HEK293 (cell line): ENCODE measurements at regions not wholly inside any gene's neighbourhood (a gene's known extent, or its start where the extent isn't known, plus 50 kb on each side); places are given as distances from the start of the nearest gene placed in this dataset.

Source experiments
- GLI4 ChIP-seq: fragments of 450-650 bp; formaldehyde crosslinking; IDR thresholded peaks from 2 replicates; pipeline ENCODE4 v1.5.1; 2016; ENCODE audit warnings: missing biosample characterization, missing genetic modification characterization
- HOXA7 ChIP-seq: sonication (generic); formaldehyde crosslinking; IDR thresholded peaks from 2 replicates; pipeline ENCODE4 v1.8.1; 2022; ENCODE audit warnings: missing genetic modification reagents, borderline replicate concordance
- MEIS1 ChIP-seq: sonication (generic); formaldehyde crosslinking; IDR thresholded peaks from 2 replicates; pipeline ENCODE4 v1.8.1; 2022; ENCODE audit warnings: missing genetic modification reagents, mild to moderate bottlenecking, borderline replicate concordance
- ZBTB8A ChIP-seq: fragments of 450-650 bp; formaldehyde crosslinking; IDR thresholded peaks from 2 replicates; pipeline ENCODE4 v1.5.1; 2016; ENCODE audit warnings: missing biosample characterization, missing genetic modification characterization
- ZNF214 ChIP-seq: fragments of 450-650 bp; formaldehyde crosslinking; IDR thresholded peaks from 2 replicates; pipeline ENCODE4 v1.5.1; 2017; ENCODE audit warnings: missing biosample characterization, mild to moderate bottlenecking, missing genetic modification characterization, borderline replicate concordance
- ZNF292 ChIP-seq: fragments of 450-650 bp; formaldehyde crosslinking; IDR thresholded peaks from 2 replicates; pipeline ENCODE4 v1.5.1; 2016; ENCODE audit warnings: low read depth, missing biosample characterization, missing genetic modification characterization, borderline replicate concordance
- ZNF311 ChIP-seq: fragments of 450-650 bp; formaldehyde crosslinking; IDR thresholded peaks from 2 replicates; pipeline ENCODE4 v1.5.1; 2017; ENCODE audit warnings: missing biosample characterization, missing genetic modification characterization, borderline replicate concordance
- TF ChIP-seq, protein P1 (sequence below): fragments of 450-650 bp; formaldehyde crosslinking; IDR thresholded peaks from 2 replicates; pipeline ENCODE4 v1.5.1; 2016; ENCODE audit warnings: missing biosample characterization, missing genetic modification characterization
- TF ChIP-seq, protein P2 (sequence below): fragments of 450-650 bp; formaldehyde crosslinking; IDR thresholded peaks from 2 replicates; pipeline ENCODE4 v1.5.1; 2016; ENCODE audit warnings: missing biosample characterization, missing genetic modification characterization
- TF ChIP-seq, protein P3 (sequence below): fragments of 450-650 bp; formaldehyde crosslinking; IDR thresholded peaks from 2 replicates; pipeline ENCODE4 v1.5.1; 2016; ENCODE audit warnings: missing biosample characterization, missing genetic modification characterization, borderline replicate concordance
- TF ChIP-seq, protein P4 (sequence below): fragments of 450-650 bp; formaldehyde crosslinking; IDR thresholded peaks from 2 replicates; pipeline ENCODE4 v1.5.1; 2017; ENCODE audit warnings: missing biosample characterization, missing genetic modification characterization
- TF ChIP-seq, protein P5 (sequence below): IDR thresholded peaks from 2 replicates; pipeline ENCODE4 v1.6.1; 2011; ENCODE audit warnings: mild to moderate bottlenecking, low read depth, low read length, borderline replicate concordance

GRCh38 chr3:117433427-117433826 is 723.8 kb downstream of the TUSC7 start:
- TF ChIP-seq, protein P1, sequence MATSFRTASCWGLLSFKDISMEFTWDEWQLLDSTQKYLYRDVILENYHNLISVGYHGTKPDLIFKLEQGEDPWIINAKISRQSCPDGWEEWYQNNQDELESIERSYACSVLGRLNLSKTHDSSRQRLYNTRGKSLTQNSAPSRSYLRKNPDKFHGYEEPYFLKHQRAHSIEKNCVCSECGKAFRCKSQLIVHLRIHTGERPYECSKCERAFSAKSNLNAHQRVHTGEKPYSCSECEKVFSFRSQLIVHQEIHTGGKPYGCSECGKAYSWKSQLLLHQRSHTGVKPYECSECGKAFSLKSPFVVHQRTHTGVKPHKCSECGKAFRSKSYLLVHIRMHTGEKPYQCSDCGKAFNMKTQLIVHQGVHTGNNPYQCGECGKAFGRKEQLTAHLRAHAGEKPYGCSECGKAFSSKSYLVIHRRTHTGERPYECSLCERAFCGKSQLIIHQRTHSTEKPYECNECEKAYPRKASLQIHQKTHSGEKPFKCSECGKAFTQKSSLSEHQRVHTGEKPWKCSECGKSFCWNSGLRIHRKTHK, result no peak
- TF ChIP-seq, protein P2, sequence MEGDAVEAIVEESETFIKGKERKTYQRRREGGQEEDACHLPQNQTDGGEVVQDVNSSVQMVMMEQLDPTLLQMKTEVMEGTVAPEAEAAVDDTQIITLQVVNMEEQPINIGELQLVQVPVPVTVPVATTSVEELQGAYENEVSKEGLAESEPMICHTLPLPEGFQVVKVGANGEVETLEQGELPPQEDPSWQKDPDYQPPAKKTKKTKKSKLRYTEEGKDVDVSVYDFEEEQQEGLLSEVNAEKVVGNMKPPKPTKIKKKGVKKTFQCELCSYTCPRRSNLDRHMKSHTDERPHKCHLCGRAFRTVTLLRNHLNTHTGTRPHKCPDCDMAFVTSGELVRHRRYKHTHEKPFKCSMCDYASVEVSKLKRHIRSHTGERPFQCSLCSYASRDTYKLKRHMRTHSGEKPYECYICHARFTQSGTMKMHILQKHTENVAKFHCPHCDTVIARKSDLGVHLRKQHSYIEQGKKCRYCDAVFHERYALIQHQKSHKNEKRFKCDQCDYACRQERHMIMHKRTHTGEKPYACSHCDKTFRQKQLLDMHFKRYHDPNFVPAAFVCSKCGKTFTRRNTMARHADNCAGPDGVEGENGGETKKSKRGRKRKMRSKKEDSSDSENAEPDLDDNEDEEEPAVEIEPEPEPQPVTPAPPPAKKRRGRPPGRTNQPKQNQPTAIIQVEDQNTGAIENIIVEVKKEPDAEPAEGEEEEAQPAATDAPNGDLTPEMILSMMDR (tag by site-specific recombination), result no peak
- TF ChIP-seq, protein P3, sequence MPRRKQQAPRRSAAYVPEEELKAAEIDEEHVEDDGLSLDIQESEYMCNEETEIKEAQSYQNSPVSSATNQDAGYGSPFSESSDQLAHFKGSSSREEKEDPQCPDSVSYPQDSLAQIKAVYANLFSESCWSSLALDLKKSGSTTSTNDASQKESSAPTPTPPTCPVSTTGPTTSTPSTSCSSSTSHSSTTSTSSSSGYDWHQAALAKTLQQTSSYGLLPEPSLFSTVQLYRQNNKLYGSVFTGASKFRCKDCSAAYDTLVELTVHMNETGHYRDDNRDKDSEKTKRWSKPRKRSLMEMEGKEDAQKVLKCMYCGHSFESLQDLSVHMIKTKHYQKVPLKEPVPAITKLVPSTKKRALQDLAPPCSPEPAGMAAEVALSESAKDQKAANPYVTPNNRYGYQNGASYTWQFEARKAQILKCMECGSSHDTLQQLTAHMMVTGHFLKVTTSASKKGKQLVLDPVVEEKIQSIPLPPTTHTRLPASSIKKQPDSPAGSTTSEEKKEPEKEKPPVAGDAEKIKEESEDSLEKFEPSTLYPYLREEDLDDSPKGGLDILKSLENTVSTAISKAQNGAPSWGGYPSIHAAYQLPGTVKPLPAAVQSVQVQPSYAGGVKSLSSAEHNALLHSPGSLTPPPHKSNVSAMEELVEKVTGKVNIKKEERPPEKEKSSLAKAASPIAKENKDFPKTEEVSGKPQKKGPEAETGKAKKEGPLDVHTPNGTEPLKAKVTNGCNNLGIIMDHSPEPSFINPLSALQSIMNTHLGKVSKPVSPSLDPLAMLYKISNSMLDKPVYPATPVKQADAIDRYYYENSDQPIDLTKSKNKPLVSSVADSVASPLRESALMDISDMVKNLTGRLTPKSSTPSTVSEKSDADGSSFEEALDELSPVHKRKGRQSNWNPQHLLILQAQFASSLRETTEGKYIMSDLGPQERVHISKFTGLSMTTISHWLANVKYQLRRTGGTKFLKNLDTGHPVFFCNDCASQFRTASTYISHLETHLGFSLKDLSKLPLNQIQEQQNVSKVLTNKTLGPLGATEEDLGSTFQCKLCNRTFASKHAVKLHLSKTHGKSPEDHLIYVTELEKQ (tag by site-specific recombination), result no peak
- TF ChIP-seq ZNF214 (no peak), GLI4 (tag by site-specific recombination) (no peak), HOXA7 (CRISPR knock-in tag) (no peak), ZBTB8A (tag by site-specific recombination) (no peak), ZNF311 (no peak), MEIS1 (CRISPR knock-in tag) (no peak), ZNF292 (tag by site-specific recombination) (no peak)
- TF ChIP-seq, protein P4, sequence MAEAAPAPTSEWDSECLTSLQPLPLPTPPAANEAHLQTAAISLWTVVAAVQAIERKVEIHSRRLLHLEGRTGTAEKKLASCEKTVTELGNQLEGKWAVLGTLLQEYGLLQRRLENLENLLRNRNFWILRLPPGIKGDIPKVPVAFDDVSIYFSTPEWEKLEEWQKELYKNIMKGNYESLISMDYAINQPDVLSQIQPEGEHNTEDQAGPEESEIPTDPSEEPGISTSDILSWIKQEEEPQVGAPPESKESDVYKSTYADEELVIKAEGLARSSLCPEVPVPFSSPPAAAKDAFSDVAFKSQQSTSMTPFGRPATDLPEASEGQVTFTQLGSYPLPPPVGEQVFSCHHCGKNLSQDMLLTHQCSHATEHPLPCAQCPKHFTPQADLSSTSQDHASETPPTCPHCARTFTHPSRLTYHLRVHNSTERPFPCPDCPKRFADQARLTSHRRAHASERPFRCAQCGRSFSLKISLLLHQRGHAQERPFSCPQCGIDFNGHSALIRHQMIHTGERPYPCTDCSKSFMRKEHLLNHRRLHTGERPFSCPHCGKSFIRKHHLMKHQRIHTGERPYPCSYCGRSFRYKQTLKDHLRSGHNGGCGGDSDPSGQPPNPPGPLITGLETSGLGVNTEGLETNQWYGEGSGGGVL (tag by site-specific recombination), result no peak
- TF ChIP-seq, protein P5, sequence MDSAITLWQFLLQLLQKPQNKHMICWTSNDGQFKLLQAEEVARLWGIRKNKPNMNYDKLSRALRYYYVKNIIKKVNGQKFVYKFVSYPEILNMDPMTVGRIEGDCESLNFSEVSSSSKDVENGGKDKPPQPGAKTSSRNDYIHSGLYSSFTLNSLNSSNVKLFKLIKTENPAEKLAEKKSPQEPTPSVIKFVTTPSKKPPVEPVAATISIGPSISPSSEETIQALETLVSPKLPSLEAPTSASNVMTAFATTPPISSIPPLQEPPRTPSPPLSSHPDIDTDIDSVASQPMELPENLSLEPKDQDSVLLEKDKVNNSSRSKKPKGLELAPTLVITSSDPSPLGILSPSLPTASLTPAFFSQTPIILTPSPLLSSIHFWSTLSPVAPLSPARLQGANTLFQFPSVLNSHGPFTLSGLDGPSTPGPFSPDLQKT, result no peak
